ENCODE measurements at regions not wholly inside any gene's neighbourhood (a gene's known extent, or its start where the extent isn't known, plus 50 kb on each side); places are given as distances from the start of the nearest gene placed in this dataset.

DNA sequence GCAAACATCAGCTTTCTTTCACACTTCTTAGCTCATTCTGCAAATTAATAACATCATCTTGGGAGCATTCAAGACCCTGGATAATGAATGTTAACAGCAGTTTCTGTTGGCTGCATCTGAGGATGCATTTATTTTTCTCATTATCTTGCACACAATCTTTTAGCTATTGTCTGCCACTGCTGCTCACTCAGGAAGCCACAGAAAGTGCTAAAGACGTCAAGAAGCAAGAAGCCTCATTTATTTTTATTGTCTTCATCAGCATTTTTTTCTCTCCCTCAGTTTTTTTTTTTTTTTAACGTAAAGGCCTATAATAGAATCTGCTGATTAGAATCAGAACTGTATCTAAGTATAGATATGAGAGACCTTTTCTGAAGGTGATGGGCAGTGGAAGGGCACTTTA is 1339.4 kb downstream of the FAM181B start:
- Mint-ChIP-seq H3K4me3 (no peak overlapping the region), H3K27me3 (no peaks in the 10 kb centered on the region), H3K27ac (no peak overlapping the region), H3K36me3 (ENCODE audit: low read depth) (no peaks in the 10 kb centered on the region), H3K9me3 (peaks cover 1% of the 10 kb centered on the region), H3K4me1 (ENCODE audit: low read depth) (no peaks in the 10 kb centered on the region)
- ATAC-seq (no peak), DNase-seq (no peak)
- TF ChIP-seq, protein P1, sequence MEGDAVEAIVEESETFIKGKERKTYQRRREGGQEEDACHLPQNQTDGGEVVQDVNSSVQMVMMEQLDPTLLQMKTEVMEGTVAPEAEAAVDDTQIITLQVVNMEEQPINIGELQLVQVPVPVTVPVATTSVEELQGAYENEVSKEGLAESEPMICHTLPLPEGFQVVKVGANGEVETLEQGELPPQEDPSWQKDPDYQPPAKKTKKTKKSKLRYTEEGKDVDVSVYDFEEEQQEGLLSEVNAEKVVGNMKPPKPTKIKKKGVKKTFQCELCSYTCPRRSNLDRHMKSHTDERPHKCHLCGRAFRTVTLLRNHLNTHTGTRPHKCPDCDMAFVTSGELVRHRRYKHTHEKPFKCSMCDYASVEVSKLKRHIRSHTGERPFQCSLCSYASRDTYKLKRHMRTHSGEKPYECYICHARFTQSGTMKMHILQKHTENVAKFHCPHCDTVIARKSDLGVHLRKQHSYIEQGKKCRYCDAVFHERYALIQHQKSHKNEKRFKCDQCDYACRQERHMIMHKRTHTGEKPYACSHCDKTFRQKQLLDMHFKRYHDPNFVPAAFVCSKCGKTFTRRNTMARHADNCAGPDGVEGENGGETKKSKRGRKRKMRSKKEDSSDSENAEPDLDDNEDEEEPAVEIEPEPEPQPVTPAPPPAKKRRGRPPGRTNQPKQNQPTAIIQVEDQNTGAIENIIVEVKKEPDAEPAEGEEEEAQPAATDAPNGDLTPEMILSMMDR (IDR thresholded peaks at IDR 0.05) = no peak
- intact Hi-C loops (cut with micrococcal nuclease) = no loop called here
- POLR2A ChIA-PET = no interaction called here
- CTCF ChIA-PET = no interaction called here

DNA sequence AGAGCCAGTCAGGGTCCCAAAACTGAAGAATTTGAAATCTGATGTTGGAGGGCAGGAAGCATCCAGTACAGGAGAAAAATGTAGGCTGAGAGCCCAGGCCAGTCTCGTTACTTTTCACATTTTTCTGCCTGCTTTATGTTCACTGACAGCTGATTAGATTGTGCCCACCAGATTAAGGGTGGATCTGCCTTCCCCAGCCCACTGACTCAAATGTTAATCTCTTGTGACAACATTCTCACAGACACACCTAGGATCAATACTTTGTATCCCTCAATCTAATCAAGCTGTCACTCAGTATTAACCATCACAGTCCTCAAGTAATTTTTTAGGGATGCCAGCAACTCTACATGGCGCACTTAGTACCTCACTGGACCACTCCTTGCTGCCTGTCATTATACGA is 1345.3 kb downstream of the FAM181B start:
- DNase-seq = no peak
- TF ChIP-seq, protein P1 (IDR thresholded peaks at IDR 0.05) = no peak
- Mint-ChIP-seq H3K36me3 (ENCODE audit: low read depth) (no peaks in the 10 kb centered on the region), H3K27me3 (no peaks in the 10 kb centered on the region), H3K4me3 (no peak overlapping the region), H3K27ac (no peak overlapping the region), H3K9me3 (peaks cover 1% of the 10 kb centered on the region), H3K4me1 (ENCODE audit: low read depth) (no peaks in the 10 kb centered on the region)
- intact Hi-C loops (cut with micrococcal nuclease) = no loop called here
- CTCF ChIA-PET = no interaction called here
- no peak for ATAC-seq
- POLR2A ChIA-PET = no interaction called here

DNA sequence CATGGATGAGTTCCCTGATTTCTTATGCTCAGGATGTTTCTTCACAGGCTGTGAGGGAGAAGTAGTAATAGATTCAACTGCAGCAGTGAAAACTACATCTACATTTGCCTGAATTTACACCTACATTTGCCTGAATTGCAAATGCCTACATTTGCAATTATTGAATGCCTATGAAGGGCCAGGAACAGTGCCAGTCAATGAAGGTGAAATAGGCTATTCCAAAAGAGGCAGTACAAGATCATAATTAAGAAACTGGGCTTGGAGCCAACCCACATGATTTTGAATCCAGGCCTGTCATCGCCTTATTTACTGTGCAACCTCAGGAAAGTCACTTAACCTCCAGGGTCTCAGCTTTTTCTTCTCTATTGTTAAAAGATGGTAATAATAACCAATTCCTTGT is 1353.3 kb downstream of the FAM181B start:
- Mint-ChIP-seq H3K27ac (no peak overlapping the region), H3K4me1 (ENCODE audit: low read depth) (no peaks in the 10 kb centered on the region), H3K36me3 (ENCODE audit: low read depth) (no peaks in the 10 kb centered on the region), H3K4me3 (no peak overlapping the region), H3K9me3 (peaks cover 4% of the 10 kb centered on the region), H3K27me3 (no peaks in the 10 kb centered on the region)
- CTCF ChIA-PET = no interaction called here
- POLR2A ChIA-PET = no interaction called here
- ATAC-seq (no peak), DNase-seq (no peak)
- TF ChIP-seq, protein P1 (IDR thresholded peaks at IDR 0.05) = no peak
- intact Hi-C loops (cut with micrococcal nuclease) = no loop called here

DNA sequence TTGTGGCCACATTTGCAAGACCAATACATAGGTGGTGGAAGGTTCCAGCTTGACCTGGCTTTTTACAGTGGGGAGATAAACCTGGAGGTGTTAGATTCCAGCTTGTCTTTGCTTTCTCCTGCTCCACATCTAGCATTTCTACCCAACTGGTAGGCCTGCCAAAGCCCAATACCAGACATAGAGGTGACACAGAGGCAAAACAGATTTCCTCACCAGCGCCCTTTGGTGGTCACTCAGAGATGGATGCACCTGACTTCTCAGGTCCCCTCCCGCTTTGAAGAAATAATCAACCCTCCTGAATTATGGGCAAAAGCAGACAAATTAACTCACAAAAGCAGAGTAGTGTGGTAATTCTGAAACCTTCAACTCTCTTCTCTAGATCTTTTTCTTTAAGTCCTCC is 1356.2 kb downstream of the FAM181B start:
- ATAC-seq = no peak
- Mint-ChIP-seq H3K27ac (no peak overlapping the region), H3K9me3 (peaks cover 4% of the 10 kb centered on the region), H3K4me3 (no peak overlapping the region), H3K4me1 (ENCODE audit: low read depth) (no peaks in the 10 kb centered on the region), H3K27me3 (no peaks in the 10 kb centered on the region), H3K36me3 (ENCODE audit: low read depth) (no peaks in the 10 kb centered on the region)
- intact Hi-C loops (cut with micrococcal nuclease) = no loop called here
- CTCF ChIA-PET = no interaction called here
- TF ChIP-seq, protein P1 (IDR thresholded peaks at IDR 0.05) = no peak
- POLR2A ChIA-PET = no interaction called here
- no peak for DNase-seq

DNA sequence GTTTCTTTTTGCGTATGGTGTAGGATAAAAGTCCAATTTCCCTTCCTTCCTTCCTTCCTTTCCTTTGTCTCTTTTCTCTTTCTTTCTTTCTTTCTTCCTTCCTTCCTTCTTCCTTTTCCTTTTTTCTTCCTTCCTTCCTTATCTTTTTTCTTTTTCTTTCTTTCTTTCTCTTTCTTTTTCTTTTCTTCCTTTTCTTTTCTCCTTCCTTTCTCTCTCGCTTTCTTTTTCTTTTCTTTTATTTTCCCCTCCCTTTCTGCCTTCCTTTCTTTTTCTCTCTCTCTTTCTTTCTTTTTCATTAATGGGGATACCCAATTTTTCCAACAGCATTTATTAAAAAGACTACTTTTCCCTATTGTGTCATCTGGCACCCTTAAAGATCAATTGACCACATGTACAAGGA is 1359.7 kb downstream of the FAM181B start:
- TF ChIP-seq, protein P1 (IDR thresholded peaks at IDR 0.05) = no peak
- Mint-ChIP-seq H3K36me3 (ENCODE audit: low read depth) (no peaks in the 10 kb centered on the region), H3K4me1 (ENCODE audit: low read depth) (no peaks in the 10 kb centered on the region), H3K4me3 (no peak overlapping the region), H3K27ac (no peak overlapping the region), H3K9me3 (peaks cover 4% of the 10 kb centered on the region), H3K27me3 (no peaks in the 10 kb centered on the region)
- DNase-seq (no peak), ATAC-seq (no peak)
- intact Hi-C loops (cut with micrococcal nuclease) = no loop called here
- CTCF ChIA-PET = no interaction called here
- POLR2A ChIA-PET = no interaction called here
